Hematopoietic multipotent progenitor cell treated with erythropoietin and hydrocortisone succinate and interleukin-3 and kit ligand, for 8 days (in vitro differentiated cells): ENCODE measurements at regions not wholly inside any gene's neighbourhood (a gene's known extent, or its start where the extent isn't known, plus 50 kb on each side); places are given as distances from the start of the nearest gene placed in this dataset.
"Not testable (repeated sequence)": the region's sequence is repeated elsewhere in the genome, so short reads cannot be mapped to it uniquely, and the experiment has no call there.

Experiments used
- DNase-seq: peaks from one replicate; pipeline ENCODE4 v3.0.0-alpha.2; 2015

DNA sequence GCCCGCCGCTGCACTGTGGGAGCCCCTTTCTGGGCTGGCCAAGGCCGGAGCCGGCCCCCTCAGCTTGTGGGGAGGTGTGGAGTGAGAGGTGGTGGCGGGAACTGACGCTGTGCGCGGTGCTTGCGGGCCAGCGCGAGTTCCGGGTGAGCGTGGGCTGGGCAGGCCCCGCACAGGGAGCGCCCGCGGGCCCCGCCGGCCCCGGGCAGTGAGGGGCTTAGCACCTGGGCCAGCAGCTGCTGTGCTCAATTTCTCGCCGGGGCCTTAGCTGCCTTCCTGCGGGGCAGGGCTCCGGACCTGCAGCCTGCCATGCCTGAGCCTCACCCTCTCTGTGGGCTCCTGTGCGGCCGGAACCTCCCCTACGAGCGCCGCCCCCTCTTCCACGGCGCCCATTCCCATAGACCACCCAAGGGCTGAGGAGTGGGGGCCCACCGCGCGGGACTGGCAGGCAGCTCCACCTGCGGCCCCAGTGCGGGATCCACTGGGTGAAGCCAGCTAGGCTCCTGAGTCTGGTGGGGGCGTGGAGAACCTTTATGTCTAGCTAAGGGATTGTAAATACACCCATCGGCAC is 1062.6 kb downstream of the TDRD15 start:
- DNase-seq: not testable (repeated sequence)

GRCh38 chr2:22189893-22190480 is 1066.2 kb downstream of the TDRD15 start:
- no peak for DNase-seq

- DNase-seq: no peak
Observed at GRCh38 chr2:22194218-22194617, 1070.5 kb downstream of the TDRD15 start.

DNA sequence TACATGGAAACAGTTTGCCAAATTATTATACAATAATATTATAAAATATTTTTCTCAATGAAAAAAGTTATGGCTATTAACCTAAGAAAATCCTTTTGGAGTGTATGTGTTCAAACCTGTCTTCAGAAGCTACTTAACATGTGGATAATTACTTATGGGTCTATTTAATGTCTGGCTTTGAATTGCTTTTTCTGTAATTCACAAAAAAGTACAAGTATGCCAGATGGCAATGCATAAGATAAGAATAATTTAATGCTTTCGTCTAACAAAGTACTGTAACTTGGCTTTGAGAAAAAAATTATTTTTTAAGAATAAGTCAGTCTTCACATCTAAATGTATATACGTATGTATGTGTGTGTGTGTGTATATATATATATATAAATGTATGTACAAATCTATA is 1073.0 kb downstream of the TDRD15 start:
- DNase-seq: no peak

DNA sequence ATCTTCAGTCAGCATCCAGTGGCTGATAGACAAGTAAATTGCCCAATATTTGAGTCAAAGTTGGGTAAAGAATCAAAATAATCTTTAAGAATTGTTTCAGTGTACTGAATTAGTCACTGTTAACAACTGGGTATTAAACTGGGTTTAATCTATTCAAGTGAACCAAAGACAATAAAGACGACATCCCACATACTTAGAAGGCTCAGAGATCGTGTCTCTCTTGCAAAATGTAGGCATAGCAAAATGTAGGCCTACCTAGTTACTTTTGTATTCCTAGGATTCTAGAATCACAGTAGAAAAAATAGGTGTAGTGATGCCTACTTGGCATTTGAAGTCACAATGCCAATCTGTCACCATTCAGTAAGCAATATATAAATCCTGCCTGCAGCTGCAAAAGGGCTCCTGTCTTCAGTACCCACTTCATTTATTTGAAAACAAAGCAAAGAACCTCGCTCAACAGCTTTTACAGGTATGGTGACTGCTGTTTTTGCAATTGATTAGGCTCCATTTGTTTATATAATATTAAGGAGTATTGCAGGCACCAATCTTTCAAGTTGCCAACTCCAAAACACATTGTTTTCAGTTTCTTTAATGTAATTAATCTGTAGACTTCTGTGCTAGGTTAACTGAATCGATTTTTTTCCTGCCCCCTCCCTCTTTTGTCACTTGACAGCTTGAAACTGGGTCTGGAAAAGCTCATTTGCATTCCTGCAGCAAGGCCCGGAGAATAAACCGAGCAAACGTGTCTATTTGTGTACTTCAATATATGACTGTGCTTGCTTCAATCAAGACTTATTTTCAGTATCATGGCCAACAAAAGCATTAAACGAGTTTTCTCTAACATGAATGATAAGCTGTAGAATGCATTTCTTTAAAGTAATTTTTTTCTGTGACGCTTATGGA is 1074.9 kb downstream of the TDRD15 start:
- no peak for DNase-seq

- DNase-seq: no peak
Observed at GRCh38 chr2:22199994-22200393, 1076.2 kb downstream of the TDRD15 start.

DNA sequence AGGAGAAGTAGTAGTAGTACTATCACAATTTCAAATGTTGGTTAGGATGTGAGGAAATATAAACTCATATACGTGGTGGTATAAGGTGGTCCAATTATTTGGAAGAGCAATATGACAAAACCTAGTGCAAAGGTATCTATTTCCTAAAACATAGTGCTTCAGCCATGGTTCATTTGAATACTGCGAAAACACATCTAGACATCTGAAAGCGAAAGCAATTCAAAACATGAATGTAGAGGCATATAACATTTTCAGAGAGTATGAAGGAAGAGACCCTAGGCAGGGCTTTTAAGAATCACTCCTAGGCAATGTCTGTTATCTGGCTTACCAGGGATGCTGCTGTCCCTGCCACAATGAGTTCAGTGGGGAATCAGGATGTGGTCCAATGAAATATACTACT is 1085.8 kb downstream of the TDRD15 start:
- DNase-seq: no peak

DNA sequence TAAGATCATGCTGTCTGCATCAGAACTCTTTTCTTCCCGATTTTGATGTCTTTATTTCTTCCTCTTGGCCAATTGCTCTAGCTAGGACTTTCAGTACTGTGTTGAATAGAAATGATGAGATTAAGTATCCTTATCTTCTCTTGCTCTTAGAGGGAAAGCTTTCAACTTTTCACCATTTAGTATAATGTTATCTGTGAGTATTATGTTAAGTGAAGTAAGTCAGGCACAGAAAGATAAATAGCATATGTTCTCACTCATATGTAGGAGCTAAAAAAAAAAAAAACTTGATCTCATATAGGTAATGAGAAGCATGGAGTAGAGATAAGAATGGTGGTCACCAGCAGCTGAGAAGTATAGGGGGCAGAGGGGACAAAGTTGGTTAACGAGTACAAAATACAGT is 1089.5 kb downstream of the TDRD15 start:
- no peak for DNase-seq

DNA sequence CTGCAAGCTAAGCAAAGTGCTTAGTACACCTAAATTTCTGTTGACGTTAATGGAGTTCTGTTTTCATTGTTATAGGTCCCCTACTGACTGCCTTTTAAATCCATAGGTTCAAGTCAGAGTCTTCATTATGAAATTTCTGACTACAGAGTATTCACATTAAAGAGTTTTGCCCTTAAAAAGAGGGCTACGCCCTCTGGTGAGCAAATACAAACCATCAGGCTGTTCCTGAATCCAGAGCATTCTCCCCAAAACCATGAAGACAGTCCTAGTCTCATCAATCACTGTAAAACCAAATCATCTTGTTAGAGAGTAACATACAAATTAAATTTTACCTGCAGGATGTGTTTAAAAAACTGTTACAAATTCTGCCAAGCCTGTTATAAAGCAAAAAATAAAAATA is 1091.7 kb downstream of the TDRD15 start:
- no peak for DNase-seq

- no peak for DNase-seq
Observed at GRCh38 chr2:22217881-22218280, 1094.1 kb downstream of the TDRD15 start.

- DNase-seq: no peak
Observed at GRCh38 chr2:22221006-22221405, 1097.2 kb downstream of the TDRD15 start.

GRCh38 chr2:22238967-22239366 is 1115.2 kb downstream of the TDRD15 start:
- no peak for DNase-seq

GRCh38 chr2:22247466-22247865 is 1123.7 kb downstream of the TDRD15 start:
- DNase-seq: no peak

- no peak for DNase-seq
Observed at GRCh38 chr2:22248851-22249250, 1125.1 kb downstream of the TDRD15 start.

- no peak for DNase-seq
Observed at GRCh38 chr2:22253171-22253570, 1129.4 kb downstream of the TDRD15 start.

- DNase-seq: no peak
Observed at GRCh38 chr2:22261165-22261564, 1123.8 kb upstream of the KLHL29 start.

GRCh38 chr2:22270341-22270740 is 1114.6 kb upstream of the KLHL29 start:
- DNase-seq: no peak

GRCh38 chr2:22273853-22274252 is 1111.1 kb upstream of the KLHL29 start:
- DNase-seq: no peak

DNA sequence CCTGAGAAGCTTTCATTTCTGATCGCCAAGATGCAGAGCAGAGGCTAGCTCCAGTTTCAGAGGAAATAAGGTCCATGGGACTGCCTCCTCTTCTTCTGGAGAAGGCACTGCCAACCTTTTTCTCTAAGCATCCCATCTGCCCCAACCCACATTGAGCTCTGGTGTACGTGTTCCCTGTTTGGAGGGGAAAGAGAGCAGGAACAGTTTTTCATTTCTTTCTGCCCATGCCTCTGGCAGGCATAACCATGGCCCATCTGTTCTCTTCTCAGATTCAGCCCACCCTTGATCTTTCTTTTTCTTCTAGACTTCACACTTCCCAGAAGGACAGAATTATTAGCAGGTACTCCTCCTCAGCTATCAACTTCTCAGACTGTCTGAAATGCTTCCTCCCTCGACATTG is 1110.3 kb upstream of the KLHL29 start:
- DNase-seq: no peak

DNA sequence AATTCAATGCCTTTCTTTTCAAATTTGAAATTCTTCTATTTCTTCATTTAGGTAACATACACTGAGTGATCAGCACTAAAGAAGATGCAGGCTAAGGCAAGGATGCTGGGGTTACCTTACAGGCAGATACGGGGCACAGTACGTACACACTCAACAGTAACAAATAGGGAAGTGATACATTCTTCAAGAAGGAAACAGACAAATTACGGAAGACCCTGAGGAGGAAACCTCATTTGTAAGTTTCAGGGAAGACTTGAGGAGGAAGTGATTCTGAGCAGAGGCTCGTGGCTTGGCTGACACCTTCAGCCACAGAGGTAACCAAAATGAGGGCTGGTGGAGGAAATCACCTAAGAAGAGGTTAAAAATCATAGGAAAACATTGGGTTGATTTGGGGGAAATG is 1108.3 kb upstream of the KLHL29 start:
- DNase-seq: no peak

- no peak for DNase-seq
Observed at GRCh38 chr2:22279541-22279940, 1105.4 kb upstream of the KLHL29 start.

DNA sequence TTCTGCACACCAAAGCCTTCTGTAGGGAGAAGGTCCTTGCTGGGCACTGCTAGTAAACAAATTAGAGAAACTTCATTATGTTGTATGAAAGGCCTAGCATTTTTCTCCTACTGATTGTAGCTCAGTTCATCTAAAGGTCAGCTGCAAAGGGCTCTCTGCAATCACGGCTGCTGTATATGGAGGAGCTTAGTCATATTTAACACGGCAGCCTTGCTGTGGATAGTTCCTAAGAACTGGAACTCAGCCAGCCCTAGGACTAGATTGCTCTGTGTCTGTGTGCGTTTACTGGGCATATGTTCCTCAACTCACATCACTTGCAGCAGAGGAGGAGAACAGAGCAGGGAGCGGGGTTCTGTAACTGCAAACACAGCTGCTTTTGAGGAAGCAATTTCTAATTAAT is 1103.9 kb upstream of the KLHL29 start:
- DNase-seq: no peak

GRCh38 chr2:22282220-22282619 is 1102.8 kb upstream of the KLHL29 start:
- DNase-seq: no peak

GRCh38 chr2:22282916-22283315 is 1102.1 kb upstream of the KLHL29 start:
- no peak for DNase-seq
